ENCODE measurements at regions not wholly inside any gene's neighbourhood (a gene's known extent, or its start where the extent isn't known, plus 50 kb on each side); places are given as distances from the start of the nearest gene placed in this dataset.
"Not testable (repeated sequence)": the region's sequence is repeated elsewhere in the genome, so short reads cannot be mapped to it uniquely, and the experiment has no call there.

DNA sequence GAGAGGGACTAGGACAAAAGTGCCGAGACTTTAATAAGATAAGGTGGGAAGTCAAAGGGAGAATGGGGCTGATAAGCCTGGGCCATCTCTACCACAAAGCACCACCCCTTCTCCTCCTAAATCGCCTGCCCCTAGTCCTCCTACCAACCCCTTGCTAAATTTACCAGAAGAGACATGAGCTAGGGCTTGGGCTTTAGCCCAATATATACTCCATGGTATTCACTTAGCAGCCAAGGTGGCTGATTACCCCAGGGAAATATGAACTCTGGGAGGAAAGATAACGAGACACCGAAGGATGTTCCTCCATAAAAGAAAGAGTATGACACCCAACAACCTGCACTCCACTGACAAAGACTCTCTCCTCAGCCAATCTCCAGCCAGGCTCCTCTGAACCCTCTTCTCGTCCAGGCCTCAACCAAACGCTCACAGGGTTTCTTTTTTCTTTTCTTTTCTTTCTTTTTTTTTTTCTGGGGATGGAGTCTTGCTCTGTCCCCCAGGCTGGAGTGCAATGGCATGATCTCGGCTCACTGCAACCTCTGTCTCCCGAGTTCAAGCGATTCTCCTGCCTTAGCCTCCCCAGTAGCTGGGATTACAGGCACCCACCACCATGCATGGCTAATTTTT is 610.2 kb downstream of the UQCRFS1 start:
- no peak for DNase-seq (ENCODE audit: low read depth in 2 of 2)

DNA sequence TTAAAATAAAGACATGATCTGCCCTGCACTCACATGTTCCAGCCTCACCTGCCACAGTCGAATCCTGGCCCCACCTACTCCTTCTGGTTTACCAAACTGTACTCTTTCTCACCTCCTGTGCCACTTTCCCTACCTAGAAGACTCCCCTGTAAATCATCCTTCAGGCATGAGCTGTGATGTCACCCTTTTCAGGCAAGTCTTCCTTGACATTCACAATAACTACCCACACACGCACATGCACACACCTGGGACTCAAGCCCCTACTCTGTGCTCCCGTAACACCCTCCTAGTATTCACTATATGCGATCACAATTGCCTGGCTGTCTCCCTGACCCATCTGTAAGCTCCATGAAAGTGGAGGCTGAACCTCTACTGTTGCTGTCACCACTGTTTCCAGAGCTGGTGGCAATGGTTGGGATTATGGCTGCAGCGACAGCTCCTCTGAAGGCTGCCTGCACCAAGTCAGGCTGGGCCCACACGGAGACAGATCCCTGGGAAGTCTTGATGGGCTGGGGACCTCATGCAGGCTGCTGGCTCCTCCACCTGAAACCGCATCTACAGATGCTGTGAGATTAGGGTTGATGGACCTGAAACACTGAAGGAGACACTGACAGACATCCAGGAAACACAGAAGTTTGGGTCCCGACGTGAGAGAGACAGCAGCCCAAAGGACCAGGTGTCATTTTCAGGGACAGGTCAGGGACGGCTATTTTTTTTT is 611.1 kb downstream of the UQCRFS1 start:
- no peak for DNase-seq (ENCODE audit: low read depth in 2 of 2)

DNA sequence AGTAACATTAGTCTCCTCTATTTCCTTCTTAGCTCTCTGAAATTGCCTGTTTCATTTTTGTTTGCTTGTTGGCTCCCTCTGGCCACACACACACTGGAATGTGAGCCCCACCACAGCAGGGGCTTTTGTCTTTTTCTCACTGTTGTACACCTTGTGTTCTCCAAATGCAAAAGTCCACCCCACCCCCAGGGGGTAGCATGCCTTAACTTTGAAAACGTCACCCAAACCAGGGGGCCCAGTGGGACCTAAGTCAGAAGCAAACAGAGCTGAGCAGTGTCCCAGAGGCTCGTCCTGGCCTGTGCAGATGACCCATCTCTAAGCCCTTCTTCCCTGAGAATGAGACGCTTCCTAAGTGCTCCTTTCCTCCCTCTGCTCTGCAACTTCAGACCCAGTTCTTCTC is 614.1 kb downstream of the UQCRFS1 start:
- no peak for DNase-seq (ENCODE audit: low read depth in 2 of 2)

DNA sequence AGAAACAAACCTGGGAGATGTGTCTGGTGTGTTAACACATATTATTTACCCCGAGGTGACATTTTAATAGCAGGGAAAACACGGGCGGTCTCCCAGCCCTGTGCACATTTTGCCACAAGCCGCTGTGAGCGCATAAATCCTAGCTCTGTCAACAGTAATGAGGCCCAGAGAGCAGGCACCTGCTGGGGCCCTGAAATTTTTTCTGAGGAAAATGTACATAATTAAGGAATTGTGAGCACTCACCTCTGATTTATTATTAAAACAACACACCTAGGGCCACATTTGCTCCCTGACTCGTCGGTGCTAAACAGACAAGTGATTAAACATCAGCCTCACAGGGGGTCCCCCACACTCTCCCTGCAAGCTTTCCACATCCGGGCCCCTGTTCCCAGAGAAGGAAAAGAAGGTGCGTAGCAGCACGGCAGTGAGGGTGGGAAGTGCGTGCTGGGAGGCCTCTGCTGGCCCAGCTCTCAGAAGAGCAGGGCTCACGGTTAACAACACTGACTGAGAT is 616.3 kb downstream of the UQCRFS1 start:
- no peak for DNase-seq (ENCODE audit: low read depth in 2 of 2)

DNA sequence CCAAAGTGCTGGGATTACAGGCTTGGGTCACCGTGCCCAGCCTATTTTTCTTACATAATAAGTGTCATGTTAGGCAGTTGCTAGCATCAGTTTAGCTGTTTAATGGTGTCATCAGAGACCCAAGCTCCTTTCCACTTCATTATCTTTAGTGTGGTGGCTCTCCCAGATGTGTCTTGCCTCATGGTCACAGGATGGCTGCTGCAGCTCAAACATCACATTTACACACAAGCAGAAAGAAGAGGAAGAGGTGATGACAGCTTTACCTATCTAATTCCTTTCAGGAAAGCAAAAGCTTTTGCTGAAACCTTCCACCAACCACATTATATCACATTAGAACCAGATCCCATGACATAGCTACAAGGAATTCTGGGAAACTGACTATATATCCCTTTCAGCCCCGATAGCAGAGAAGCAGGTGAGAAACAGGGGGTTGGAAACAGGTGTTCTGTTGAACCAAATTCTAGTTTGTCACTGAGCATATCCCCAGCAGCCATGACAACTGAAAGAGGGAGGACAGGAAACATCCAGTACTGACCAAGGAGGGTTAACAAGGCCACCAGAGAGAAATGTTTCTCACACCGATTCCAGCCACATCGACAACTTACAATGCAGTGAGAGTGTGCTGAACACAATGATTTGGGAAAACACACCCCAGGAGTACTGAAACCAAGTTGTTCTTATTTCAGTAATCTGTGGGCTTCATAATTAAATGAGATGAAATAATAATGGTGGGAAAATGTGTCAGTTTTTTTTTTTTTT is 617.0 kb downstream of the UQCRFS1 start:
- DNase-seq (ENCODE audit: low read depth in 2 of 2): no peak

DNA sequence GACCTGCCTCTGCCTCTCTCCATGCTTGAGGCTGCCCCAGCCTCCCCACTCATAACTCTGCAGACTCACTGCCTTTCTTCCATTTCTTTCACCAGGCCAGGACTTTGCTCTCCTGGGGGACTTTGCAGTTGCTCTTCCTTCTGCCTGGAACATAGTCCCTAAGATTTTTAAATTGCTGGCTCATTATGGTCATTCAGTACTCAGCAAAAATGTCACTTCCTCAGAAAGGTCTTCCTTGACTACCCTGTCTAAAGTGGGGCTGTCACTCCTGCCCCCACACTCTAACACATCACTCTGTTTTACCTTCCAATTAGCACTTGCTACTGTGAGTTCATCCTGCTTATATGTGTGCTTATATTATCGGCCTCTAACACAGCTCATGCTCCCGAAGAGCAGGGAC is 618.2 kb downstream of the UQCRFS1 start:
- no peak for DNase-seq (ENCODE audit: low read depth in 2 of 2)

DNA sequence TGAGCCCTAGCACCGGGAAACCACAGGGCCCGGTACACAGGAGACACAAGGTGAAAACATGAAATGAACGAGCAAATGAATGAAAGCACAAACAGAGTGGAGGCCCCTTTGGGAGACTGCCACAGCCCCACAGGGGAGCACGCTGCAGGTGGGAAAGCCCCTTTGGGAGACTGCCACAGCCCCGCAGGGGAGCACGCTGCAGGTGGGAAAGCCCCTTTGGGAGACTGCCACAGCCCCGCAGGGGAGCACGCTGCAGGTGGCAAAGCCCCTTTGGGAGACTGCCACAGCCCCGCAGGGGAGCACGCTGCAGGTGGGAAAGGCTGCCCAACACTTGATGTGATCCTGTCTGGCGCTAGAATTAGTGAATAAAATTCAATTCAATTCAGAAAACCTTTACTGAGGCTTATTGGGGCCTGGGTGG is 623.0 kb downstream of the UQCRFS1 start:
- DNase-seq (ENCODE audit: low read depth in 2 of 2): not testable (repeated sequence)

DNA sequence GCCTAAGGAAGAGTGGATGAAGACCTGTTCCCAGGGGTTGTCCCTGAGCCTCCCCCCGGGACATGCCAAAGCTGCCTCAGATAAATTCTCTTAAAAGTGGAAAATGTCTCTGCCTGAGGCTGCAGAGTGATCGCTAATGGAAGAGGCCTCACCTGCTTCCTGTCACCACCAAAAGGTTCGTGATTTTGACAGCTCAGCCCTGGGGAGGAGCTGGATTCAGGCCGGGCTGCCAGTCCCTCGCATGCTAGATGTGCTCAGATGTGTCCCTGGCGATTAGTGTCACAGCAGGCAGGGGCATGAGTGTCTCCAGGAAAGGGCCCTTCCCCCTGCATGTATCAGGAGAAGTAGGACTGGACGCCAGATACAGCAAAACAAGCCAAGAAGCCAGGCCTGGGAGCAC is 626.5 kb downstream of the UQCRFS1 start:
- DNase-seq (ENCODE audit: low read depth in 2 of 2): no peak

DNA sequence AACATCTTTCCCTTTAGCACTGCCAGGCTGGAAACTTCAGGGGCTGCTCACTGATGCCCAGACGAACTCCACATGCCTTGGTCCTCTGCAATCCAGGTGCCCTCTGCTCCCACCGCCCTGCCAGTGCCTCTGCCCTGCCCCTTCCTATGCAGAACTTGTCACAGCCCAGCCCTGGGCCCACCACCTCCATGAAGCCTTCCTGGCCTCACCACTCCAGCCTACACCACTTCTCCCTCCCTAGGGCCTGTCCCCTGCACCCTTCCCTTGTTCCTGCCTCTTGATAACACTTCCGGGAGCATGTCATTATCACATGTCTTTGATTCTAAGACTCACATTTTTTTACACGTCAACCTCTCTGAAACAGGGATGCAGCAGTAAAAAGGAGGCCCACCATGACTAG is 627.2 kb downstream of the UQCRFS1 start:
- DNase-seq (ENCODE audit: low read depth in 2 of 2): no peak

DNA sequence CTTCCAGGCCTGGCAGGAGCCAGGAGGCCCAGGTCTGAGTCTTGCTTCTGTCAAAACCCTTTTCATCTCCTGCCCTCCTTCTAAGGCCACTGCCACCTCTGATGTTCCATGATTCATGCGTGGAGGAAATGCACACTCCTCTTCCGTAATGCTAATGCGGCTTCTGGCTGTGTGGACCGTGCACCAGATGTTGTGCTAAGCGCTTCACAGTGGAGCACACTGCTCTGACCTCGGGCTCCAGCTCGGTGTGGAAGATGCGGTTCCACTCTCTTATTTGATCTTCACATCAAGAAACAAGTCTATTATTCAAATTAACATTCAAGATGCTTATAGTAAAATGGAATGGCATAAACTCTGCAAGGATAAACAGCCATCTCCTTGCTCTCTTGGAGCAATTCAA is 629.2 kb downstream of the UQCRFS1 start:
- no peak for DNase-seq (ENCODE audit: low read depth in 2 of 2)

DNA sequence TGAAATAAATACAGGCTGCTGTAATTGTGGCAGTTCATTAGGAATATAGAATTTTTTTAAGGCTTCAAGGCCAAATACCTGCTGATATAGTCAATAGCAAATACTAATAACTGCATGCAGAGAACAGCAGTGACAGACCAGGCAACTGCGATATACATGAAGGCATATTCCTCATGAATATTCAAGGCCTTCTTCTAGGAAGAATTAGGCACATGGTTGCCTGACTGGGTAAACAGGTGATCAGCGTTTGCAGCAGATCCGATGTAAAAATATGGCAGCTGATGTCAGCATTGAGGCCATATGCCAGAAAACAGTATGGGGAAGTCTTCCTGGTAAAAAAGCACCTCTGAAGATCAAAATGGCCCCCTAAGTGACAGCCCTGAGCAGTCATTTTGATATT is 629.7 kb downstream of the UQCRFS1 start:
- DNase-seq (ENCODE audit: low read depth in 2 of 2): no peak

DNA sequence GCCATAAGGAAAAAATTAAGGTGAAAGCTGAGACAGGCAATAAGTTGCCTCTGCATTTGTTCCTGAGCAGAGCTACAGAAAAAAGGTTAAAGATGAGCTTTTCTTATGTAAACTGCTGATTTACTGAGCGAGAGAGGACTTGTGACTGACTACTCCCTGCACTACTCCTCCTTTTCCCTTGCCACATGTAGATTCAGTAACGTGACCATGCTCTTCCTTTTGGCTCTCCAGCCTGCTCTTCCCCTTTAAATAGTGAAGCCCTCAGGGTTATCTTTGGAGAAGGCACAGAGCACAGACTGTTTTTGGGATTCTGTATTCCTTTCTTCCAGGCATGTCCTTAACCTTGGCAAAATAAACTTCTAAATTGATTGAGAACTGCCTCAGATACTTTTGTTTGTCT is 630.2 kb downstream of the UQCRFS1 start:
- no peak for DNase-seq (ENCODE audit: low read depth in 2 of 2)

DNA sequence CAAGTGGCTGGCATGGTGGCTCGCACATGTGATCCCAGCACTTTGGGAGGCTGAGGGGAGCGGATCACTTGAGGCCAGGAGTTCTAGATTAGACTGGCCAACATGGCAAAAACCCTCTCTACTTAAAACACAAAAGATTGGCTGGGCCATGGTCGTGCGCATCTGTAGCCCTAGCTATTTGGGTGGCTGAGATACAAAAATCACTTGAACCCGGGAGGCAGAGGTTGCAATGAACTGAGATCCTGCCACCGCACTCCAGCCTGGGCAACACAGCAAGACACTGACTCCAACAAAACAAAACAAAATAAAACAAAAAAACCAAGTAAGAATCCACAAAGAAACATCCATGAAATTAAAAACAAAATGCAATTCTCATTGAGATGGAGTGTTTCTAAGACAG is 630.6 kb downstream of the UQCRFS1 start:
- DNase-seq (ENCODE audit: low read depth in 2 of 2): no peak

DNA sequence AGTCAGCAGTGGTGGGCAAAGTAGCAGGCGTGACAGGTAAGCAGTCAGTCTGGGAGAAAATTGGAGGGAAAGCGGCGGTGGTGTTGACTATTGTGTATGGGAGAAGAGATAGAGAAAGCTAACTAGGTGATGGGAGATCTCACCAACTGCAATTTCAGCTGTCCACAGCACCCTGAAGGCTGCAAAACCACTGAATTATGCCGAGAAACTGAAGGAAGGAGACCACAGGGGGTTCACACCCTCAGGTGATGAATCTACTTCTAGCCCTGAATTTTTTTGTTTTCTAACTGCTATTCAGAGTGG is 631.5 kb downstream of the UQCRFS1 start:
- no peak for DNase-seq (ENCODE audit: low read depth in 2 of 2)

DNA sequence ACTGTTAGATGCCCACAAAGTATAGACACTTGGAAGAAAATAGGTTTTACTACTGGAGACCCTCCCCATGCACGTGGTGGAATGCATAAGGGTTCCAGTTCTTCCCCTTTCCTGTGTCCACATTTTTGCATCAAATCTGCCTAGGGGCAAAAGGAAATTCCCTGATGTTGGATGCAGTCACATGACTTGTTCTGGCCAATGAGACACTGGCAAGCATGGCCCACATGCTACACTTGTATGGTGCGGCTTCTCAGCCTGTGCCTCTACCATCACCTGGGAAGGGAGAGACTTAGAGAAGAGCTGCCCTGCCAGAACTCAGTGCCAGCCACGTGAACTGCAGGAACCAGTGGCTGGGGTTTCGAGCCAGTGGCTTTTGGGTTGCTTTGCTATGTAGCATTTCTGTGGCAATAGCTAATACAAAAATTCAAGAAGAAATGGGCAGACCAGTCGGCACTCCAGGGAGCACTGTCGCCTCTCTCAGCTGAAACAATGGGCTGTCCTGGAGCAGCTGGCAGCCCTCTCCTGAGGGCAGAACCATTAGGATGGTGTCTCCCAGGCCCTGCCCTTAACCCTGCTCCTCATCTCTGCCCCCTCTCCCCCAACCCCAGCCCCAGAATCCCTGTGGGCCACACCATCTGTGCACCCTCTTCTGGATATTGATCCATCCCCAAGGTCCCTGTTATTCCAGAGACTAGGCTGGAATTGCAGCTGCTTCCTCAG is 634.0 kb downstream of the UQCRFS1 start:
- no peak for DNase-seq (ENCODE audit: low read depth in 2 of 2)

DNA sequence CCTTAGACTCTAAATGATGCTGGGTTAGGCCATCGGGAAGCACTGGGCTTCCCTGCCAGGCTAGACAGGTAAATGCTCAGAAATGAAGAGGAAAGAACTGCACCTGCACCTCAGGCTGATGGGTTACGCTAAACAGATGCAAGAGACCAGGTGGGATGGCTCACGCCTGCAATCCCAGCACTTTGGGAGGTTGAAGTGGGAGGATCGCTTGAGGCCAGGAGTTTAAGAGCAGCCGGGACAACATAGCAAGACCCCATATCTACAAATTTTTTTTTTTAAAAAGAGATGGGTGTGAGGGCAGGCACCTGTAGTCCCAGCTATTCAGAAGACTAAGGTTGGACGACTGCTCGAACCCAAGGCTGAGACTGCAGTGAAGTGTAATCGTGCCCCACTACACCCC is 634.7 kb downstream of the UQCRFS1 start:
- DNase-seq (ENCODE audit: low read depth in 2 of 2): no peak

DNA sequence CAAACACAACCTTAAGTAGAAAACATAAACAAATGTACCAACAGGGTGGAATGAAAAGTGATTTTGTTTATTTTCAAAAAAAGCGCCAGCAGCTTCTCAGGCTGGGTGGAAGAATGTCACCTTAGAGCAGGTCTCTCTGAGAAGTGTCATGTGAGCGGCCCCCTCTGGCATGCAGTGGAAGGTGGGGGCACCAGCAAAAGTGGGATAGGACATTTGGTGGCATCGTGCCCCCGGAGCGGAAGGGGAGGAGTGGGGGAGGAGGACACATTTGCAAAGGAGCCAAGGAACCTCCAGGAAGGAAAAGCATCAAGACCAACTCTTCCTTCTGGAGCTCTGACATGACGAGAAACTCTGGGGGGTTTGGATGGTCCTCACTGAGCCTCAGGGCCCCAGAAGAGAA is 635.3 kb downstream of the UQCRFS1 start:
- DNase-seq (ENCODE audit: low read depth in 2 of 2): no peak

DNA sequence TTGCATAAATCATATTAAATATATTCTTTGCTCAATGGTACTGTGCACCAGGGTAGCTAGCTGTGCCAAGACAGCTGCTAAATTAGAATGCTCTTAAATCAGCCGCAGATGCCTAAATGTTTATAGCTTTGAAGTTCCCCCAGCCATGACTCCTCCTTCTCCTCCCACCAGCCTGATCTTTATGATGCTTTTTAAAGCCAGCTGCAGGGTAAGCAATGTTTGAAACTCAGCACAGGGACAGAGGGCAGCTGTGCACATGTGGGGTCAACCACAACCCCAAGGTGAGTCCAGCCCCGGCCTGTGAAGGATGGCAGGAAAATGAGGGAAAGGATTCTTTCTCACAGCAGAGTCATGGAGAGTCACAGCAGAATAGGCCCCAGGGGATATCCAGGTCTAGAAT is 635.7 kb downstream of the UQCRFS1 start:
- no peak for DNase-seq (ENCODE audit: low read depth in 2 of 2)

DNA sequence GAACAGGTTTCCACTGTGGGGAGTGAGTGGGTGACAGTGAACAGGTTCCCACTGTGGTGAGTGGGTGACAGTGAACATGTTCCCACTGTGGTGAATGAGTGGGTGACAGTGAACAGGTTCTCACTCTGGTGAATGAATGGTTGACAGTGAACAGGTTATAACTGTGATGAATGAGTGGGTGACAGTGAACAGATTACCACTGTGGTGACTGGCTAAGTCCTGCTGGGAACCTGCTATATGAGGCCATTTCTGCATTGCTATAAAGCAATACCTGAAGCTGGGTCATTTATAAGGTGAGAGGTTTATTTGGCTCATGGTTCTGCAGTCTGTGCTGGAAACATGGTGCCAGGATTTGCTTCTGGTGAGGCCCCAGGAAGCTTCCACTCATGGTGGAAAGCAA is 637.1 kb downstream of the UQCRFS1 start:
- no peak for DNase-seq (ENCODE audit: low read depth in 2 of 2)

DNA sequence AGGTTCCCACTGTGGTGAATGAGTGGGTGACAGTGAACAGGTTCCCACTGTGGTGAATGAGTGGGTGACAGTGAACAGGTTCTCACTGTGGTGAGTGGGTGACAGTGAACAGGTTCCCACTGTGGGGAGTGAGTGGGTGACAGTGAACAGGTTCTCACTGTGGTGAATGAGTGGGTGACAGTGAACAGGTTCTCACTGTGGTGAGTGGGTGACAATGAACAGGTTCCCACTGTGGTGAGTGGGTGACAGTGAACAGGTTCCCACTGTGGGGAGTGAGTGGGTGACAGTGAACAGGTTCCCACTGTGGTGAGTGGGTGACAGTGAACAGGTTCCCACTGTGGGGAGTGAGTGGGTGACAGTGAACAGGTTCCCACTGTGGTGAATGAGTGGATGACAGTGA is 637.6 kb downstream of the UQCRFS1 start:
- not testable (repeated sequence) for DNase-seq (ENCODE audit: low read depth in 2 of 2)

DNA sequence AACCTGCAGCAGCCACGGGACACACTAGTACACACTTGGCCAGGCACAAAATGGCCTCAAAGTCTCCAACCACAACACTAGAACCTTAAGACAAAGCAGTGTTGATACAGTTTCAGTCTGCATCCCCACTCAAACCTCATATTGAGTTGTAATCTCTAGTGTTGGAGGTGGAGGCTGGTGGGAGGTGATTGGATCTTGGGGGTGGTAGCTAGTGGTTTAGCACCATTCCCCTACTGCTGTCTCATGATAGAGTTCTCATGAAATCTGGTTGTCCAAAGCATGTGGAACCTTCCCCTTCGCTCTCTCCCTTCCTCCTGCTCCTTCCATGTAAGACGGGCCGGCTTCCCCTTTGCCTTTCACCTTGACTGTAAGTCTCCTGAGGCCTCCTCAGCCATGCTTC is 638.7 kb downstream of the UQCRFS1 start:
- no peak for DNase-seq (ENCODE audit: low read depth in 2 of 2)
